HG02938 (cell line): ENCODE measurements at regions not wholly inside any gene's neighbourhood (a gene's known extent, or its start where the extent isn't known, plus 50 kb on each side); places are given as distances from the start of the nearest gene placed in this dataset.
"Not testable (repeated sequence)": the region's sequence is repeated elsewhere in the genome, so short reads cannot be mapped to it uniquely, and the experiment has no call there.

Experiments
- ATAC-seq: cut with Tn5 transposase; IDR thresholded peaks from one replicate; pipeline ENCODE4 v1.9.1; 2021; ENCODE audit warnings: mild to moderate bottlenecking, moderate library complexity; ENCODE audit not compliant: unreplicated experiment

- no peak for ATAC-seq
These were observed 149.1 kb upstream of the HMGA2 start for GRCh38 chr12:65675141-65675621.

GRCh38 chr12:65678172-65678571 is 146.1 kb upstream of the HMGA2 start:
- ATAC-seq, result not testable (repeated sequence)

GRCh38 chr12:65681226-65681625 is 143.1 kb upstream of the HMGA2 start:
- ATAC-seq, result no peak

DNA sequence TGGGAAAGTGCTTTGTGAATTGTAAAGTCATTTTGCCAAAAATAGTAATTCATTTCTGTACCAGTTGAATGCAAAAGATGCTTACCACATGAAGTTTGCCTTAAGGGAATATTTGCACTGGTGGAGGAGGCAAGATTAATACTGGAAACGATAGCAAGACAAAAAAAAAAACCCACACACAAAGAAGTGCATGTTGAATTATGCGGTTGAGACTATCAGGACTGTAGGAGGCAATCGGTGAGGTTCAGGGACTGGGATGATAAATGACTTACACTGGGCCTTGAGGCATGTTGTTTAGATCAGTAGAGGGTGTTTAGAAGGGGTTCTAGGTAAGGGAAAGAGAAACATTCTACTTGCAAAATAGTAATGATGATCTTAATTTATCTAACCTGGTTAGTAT is 142.2 kb upstream of the HMGA2 start:
- ATAC-seq, result no peak

DNA sequence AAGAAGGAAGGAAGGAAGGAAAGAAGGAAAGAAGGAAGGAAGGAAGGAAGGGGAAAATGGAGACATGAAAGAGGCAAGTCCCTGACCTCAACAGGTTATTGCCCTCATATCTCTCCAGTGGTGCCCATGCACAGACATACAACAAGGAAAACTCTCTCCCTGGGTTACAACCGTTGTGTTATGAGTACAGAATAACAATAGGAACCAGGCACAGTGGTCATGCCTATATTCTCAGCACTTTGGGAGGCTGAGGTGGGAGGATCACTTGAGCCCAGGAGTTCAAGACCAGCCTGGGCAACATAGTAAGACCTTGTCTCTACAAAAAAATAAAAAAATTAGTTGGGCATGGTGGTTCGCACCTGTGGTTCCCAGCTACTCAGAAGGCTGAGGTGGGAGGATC is 139.4 kb upstream of the HMGA2 start:
- no peak for ATAC-seq

- no peak for ATAC-seq
These were observed 138.8 kb upstream of the HMGA2 start for GRCh38 chr12:65685514-65685913.

- ATAC-seq, result no peak
These were observed 134.8 kb upstream of the HMGA2 start for GRCh38 chr12:65689508-65689907.

- no peak for ATAC-seq
These were observed 133.8 kb upstream of the HMGA2 start for GRCh38 chr12:65690477-65690876.

- no peak for ATAC-seq
These were observed 130.2 kb upstream of the HMGA2 start for GRCh38 chr12:65694130-65694529.

DNA sequence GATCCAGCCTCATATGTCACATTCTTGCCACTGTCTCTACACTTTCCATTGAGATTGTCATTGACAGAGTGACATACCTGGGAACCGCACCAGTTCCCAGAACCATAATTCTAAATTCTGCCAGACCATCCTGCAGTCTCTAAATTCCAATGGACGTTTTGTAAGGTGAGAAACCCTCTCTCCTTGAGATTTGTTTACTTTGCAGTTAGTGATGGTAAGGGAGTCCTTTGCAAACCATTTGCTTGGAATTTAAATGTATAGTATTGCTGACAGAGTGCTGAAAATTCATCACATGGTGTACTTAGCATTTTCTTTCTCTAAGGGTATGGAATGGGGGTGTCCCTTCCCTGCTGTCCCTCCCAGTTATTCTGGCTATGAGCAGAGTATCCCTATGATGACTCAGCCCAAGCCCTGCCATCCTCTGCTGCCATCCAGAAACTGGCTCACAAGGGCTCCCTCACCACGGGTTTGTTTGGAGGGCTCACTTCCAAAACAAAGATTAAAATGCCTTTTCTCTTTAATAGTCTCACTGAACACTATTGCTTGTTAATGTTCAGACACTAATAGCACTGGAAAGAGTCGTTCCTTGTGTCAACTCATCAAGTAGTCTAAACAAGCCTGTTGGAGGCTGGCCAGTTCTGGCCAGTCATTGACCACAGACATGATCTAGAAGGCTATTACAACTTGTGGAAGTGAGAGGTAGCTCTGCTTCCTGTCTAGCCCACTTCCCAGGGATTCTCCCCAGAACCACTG is 129.0 kb upstream of the HMGA2 start:
- no peak for ATAC-seq

DNA sequence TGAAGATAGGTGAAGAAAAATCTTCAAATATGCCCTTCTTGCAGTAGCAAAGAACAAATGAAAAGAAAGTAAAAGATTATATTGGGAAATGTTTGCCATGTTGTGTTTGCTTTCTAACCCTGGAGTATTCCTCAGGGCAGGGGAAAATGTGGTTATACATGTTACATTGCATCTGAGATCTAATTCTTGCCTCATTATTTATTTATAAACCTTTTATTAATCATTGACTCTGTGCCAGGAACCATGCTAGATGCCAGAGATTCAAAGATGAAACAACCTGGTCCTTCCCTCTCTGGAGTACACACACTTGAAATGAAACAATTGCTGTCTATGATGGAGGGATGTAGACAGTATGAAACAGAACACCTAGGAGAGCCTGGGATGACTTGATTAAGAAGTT is 128.1 kb upstream of the HMGA2 start:
- no peak for ATAC-seq

DNA sequence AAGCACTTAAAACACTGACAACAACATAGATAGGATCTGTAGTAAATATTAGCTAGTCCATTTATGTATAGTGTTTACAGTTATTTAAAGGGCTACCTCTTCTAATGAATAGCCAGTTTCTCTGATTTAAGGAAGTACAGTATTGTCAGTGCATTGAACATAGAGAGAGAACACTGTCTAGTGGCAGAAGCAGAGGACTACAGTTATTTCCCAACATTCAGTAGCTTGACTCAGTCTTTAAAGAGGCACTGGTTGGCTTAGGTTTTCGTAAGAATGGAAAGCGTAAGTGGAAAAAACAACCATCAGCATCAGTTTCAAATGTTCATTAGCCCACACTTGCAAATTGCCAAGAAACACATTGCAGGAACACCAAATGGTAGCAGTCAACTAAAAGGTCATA is 125.0 kb upstream of the HMGA2 start:
- no peak for ATAC-seq

DNA sequence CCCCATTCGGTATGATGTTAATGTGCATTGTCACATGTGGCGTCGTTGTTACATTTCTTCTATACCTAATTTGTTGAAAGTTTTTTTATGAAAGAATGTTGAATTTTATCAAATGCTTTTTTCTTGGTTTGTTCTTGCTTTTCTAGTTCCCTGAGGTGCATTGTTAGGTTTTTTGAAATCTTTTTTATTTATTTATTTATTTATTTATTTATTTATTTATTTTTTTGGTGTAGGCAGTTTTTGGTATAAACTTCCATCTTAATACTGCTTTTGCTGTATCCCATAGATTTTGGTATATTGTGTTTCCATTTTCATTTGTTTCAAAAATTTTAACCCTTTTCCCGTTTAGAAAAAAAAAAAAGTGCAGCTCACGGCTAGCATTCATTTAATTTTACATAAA is 121.1 kb upstream of the HMGA2 start:
- no peak for ATAC-seq

DNA sequence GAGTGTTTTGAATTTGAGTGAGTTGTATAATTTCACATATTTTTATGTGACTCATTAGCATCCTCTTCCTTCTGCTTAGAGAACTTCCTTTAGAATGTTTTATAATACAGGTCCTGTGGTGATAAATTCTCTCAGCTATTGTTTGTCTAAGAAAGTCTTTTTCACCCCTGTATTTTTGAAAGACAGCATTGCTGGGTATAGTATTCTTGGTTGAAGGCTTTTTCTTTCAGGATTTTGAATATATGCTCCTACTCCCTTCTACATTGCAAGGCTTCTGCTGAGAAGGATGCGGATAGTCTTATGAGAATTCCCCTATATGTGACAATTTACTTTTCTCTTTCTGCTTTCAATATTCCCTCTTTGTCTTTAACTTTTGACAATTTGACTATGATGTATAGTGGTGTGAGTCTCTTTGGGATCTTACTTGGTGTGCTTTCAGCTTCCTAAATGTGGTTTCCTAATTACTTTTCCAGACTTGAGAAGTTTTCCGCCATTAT is 118.9 kb upstream of the HMGA2 start:
- no peak for ATAC-seq

- no peak for ATAC-seq
These were observed 117.2 kb upstream of the HMGA2 start for GRCh38 chr12:65707051-65707450.

GRCh38 chr12:65712260-65713004 is 111.9 kb upstream of the HMGA2 start:
- ATAC-seq, result no peak

- no peak for ATAC-seq
These were observed 108.3 kb upstream of the HMGA2 start for GRCh38 chr12:65715961-65716360.

- no peak for ATAC-seq
These were observed 103.8 kb upstream of the HMGA2 start for GRCh38 chr12:65720136-65721130.

DNA sequence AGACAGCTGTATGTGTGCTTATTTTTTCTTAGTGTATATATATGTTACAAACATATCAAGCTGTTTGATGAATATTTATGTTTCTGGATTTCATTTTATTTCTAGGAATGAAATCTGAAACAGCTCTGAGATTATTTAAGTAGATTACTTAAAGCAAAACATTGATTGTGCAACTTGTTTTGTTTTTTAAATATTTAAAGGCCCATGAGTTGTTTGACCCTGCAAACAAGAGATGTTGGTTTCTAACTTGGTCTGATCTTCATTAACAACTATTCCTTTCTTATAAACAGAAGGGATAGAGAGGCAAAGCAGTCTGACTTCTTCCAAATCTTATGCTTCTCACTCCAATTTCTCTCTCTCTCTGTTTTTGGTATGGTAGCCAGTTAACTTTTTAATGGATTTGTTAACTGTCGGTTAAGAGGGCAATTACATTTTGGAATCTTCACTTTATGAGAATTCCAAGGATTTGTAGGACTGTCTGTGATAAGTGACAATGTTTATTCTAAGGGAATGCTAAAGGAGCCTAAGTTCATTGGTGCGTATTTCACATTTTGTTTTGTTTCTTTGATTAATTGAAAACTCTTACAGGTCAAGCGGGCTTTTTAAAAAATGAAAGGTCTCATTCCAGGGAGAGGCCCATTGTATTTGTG is 102.6 kb upstream of the HMGA2 start:
- ATAC-seq, result no peak

- no peak for ATAC-seq
These were observed 98.9 kb upstream of the HMGA2 start for GRCh38 chr12:65725376-65725775.
